H1 (cell line): ENCODE measurements at regions not wholly inside any gene's neighbourhood (a gene's known extent, or its start where the extent isn't known, plus 50 kb on each side); places are given as distances from the start of the nearest gene placed in this dataset.

Source experiments
- CHD1 ChIP-seq: IDR thresholded peaks from 2 replicates; pipeline ENCODE4 v1.6.1; 2012; ENCODE audit warnings: low read depth, low read length, improper control_type of control experiment
- E2F6 ChIP-seq: IDR thresholded peaks from 2 replicates; pipeline ENCODE4 v1.6.1; 2012; ENCODE audit warnings: inconsistent platforms
- HDAC6 ChIP-seq: IDR thresholded peaks from one replicate; pipeline ENCODE4 v1.7.1; 2012; ENCODE audit warnings: low read depth, mild to moderate bottlenecking, inconsistent platforms, low read length, moderate library complexity
- KDM1A ChIP-seq: fragments of 200-600, 300-600 bp; sonication (generic); IDR thresholded peaks from 2 replicates; pipeline ENCODE4 v1.7.1; 2016; ENCODE audit warnings: mild to moderate bottlenecking, low read length, borderline replicate concordance
- RAD21 ChIP-seq, 2 experiments: IDR thresholded peaks in 1 of 2; conservative IDR thresholded peaks in 1 of 2; 2 replicates each; pipeline ENCODE4 v1.6.1; 2011; ENCODE audit warnings: low read depth in 2 of 2, low read length in 2 of 2, improper control_type of control experiment in 1 of 2, inconsistent platforms in 1 of 2, mild to moderate bottlenecking in 1 of 2, moderate library complexity in 1 of 2
- SUZ12 ChIP-seq: fragments of 200-600 bp; sonication (generic); IDR thresholded peaks from 2 replicates; pipeline ENCODE4 v1.6.1; 2012; ENCODE audit warnings: mild to moderate bottlenecking, inconsistent platforms, low read length, moderate library complexity, mixed read lengths

GRCh38 chr20:55565096-55565773, 440.1 kb downstream of the CBLN4 start (continued):
- TF ChIP-seq HDAC6 (no peak), CHD1 (no peak), SUZ12 (no peak), KDM1A (no peak), E2F6 (no peak), RAD21 (IDR thresholded peaks at IDR 0.05 in 1 of 2, conservative IDR thresholded peaks at IDR 0.05 in 1 of 2; ENCODE audit: low read depth in 2 of 2, low read length in 2 of 2) (no peak)
